Left forelimb (tissue), 1 donor: ENCODE measurements at regions not wholly inside any gene's neighbourhood (a gene's known extent, or its start where the extent isn't known, plus 50 kb on each side); places are given as distances from the start of the nearest gene placed in this dataset.

Source experiments
- DNase-seq: peaks from one replicate; pipeline ENCODE4 v3.0.0-alpha.2; 2018; ENCODE audit warnings: low spot score

DNA sequence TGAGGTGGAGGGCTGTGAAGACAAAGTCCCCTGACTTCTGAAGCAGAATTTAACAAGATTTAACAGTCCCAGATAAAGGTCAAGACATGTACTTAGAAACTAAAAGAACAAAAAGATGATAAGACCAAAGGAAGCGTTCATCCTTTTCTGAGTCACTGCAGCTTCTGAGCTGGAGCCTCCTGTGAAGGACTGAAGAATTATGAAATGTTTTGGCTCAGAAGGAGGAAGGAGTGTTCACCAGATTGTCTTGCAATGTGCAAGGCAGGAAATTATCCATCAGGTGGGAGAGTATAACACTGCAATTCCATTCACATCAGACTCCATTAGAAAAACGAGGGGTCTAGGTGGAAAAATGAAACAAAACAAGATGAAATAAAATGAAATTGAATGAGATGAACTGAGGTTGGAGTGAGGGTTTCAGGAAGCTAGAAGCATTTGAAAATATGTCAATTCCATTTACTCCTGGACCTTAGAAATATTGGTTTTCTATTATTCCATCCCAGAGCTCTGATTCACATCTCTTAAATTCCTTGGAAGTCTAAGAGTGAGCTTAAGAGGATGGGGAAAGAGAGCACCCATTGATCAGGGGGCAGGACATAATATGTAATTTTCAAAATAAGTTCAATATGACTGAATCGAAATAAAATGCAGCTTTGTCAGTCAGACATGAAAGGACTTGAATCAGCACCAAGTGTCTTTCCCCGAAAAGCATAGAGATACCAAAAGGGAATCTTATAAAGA is 186.1 kb upstream of the LNX1 start:
- DNase-seq: no peak

DNA sequence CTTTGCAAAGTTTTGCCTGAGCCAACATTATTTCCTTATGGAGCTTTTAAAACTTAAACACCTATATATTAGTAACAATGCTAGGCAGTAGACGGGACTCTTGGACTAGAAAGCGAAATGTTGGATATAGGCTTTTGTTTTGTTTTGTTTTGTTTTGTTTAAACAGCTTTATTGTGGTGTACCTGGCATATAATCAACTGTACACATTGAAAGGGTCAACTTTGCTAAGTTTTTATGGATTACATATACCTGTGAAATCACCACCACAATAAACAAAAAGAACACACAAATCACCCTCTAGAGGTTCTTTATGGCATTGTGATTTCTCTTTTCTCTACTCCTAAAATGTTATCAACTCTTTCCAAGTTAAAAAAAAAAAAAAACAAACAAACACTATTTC is 184.9 kb upstream of the LNX1 start:
- no peak for DNase-seq

DNA sequence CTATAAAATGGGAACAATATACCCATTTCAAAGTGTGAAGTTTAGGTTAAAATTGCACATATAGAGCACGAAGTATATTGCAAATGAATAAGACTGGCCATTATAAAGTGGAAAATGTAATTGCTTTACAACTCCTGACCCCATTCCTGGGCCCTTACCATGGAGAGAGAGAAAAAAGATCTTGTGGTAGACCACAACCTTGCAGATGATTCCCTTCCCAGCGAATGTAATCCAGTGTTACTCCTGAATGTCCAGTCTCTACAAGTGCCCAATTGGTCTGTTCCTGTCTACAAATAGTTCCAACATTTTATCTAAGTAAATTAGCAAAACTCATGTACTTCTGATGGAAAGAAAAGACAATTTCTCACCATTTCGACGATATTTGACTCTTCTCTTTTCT is 184.1 kb upstream of the LNX1 start:
- DNase-seq: no peak

DNA sequence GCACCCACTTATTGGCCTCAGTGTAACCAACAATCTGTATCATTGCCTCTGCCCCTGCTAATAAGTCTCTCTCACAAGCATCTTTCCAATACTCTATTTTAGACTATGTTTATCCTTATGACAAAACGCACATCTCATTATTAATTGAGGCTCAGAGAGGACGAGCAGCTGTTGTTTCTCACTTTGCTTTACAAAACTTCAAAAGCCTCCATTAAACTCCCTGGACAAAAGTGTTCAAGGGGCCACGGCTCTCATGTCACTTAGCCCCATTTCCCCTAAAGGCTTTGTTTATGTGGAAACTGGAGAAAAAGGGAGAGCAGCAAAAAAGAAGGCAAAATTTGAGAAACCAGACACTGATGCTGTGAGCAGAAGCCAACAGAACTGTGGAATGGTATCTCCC is 180.0 kb upstream of the LNX1 start:
- no peak for DNase-seq

DNA sequence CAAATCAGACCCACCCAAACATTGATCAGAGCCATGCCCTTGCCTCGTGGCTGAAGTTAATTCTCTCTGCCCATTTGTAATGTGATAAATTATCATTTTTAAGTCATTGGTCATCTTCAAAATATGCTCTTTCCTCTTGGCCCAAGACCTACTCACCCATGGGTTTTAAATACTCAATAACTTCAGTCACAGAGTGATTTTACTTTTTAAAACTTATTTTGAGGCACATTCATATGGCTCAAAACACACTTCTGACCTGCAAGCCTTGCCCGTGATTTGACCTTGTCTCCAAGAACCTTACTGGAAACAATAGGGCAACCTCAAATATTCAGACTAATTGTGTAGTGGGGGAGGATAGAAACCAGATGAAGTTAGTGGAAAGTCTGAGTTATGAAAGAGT is 176.2 kb upstream of the LNX1 start:
- DNase-seq: no peak

DNA sequence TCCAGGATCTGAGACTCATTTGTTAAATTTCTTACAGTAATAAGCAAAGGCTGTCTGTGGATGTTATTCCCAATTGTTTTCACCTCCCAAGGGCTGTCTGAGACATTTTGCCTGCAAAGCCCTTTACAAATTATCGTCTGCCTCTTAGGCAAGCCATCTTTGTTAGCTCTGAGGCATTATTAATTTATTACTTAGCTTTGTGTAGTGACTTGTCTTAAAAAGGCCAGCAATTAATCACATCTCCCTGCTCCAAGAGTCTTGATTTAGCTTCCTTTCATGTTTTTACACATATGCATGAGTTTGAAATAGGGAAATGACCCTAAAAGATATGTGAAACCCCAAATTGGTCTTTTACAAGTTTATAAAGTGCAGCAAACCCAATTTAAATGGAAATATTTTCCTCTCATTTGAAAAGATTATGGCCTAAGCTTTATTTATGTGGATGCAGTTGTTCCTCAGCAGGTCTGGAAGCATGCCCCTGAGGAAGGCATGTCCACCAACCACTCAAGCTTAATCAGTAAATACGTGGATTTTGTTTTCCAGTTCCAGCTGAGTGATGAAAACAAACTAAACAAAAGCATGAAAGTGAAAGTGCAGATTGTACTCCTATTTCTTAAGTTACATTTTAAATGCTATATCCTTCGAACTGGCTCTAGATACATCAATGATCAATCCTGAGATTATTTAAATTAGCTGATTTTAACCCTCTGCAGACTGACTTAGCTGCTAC is 173.6 kb upstream of the LNX1 start:
- no peak for DNase-seq

DNA sequence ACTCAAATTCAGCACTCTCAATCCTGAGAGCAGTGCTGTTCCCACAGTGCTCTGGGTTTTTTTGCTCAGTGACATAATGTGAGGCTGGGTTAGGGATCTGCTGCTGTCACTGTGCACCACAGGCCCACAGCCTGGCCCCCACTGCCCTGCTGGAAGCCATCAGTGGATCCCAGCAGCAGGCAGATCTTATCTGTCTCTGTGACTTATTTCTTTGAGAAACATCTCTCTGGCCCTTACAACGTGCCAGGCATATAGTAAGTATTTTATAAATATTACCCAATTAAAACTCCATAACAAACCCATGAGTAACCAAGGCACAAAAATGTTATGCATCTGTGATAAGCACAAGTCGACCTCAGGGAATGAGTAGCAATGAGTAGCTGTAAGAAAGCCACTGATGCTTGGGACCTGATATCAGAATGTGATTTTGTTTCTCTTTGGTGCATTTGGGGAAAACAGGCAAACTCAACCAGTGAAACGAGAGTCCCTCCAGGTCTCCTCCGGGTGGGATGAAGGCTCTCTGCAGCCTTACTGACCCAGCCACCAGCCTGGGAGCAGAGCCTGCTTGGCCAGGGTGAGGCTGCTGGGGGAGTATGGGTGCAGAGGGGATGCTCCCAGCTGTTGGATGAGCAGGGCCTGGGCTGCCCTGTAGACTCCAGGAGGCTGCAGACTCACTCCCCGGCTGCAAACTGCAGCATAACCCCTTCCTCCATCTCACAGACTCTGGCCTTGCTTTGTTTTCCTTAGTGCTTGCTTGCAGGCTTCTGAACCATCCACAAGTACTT is 172.7 kb upstream of the LNX1 start:
- DNase-seq: no peak

DNA sequence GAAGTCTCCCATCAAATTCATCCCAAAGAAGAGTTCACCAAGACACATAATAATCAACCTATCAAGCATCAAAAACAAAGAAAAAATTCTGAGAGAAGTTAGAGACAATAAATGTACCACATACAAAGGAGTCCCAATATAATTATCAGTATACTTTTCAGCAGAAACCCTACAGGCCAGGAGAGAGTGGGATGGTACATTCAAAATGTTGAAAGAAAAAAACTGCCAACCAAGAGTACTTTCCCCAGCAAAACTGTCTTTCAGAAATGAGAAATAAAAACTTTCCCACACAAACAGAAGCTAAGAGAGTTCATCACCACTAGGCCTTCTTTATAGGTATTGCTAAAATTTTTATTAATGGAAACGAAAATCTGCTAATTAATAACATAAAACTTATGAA is 164.4 kb upstream of the LNX1 start:
- no peak for DNase-seq

DNA sequence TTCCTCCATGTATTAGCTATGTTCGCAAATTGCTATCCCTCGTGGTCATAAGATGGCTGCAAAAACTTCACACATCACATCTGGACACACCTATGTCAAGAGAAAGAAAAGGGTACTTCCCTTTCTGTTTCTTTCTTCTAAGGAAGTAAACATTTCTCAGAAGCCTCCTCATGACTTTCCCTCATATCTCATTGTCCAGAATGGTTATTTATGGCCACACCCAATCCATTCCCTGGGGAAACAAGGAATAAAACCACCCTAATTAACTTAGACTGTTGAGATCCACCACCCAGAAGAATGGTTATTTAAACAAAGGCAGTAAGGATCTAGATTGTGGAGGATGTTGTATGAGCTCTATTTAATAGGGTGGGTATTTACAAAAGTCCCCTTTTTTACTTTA is 160.8 kb upstream of the LNX1 start:
- DNase-seq: no peak

DNA sequence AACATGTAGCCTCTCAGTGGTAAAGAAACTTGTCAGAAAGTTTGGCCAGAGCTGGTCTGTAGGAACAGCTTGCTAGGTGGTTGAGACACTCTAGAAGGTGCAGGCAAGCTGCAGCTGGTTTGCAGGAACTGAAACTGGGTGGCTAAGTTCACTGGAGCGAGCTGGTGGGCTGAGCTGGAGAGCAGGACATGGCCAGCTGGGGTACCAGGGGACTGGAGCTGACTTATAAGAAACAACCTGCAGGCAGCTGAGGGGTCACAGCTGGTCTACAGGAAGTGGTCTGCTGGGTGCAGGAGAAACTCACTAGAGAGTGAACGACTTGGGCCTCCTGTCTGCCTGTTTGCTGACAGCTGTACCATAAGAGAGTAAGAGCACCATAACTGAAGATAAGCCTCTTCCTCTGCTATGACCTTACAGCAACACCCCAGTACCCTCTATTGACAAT is 157.1 kb upstream of the LNX1 start:
- no peak for DNase-seq

DNA sequence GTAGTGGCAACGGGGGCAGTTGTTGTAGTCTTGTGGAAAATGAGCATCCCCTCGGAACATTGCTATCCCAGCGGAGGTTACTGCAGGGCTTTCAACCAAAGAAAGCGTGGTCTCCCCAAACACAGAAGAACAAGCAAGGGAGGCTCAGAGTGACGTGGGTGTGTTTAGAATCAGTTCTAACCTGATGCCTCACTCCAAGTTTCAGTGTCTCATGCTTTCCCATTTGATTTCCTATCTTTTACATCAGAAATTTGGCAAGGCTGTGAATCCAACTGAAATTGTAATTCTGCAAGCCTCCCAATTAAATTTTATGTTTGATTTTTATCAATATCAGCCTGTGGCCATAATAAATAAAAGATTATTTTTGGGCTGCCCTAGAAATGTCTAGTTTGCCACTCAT is 156.1 kb upstream of the LNX1 start:
- DNase-seq: no peak

DNA sequence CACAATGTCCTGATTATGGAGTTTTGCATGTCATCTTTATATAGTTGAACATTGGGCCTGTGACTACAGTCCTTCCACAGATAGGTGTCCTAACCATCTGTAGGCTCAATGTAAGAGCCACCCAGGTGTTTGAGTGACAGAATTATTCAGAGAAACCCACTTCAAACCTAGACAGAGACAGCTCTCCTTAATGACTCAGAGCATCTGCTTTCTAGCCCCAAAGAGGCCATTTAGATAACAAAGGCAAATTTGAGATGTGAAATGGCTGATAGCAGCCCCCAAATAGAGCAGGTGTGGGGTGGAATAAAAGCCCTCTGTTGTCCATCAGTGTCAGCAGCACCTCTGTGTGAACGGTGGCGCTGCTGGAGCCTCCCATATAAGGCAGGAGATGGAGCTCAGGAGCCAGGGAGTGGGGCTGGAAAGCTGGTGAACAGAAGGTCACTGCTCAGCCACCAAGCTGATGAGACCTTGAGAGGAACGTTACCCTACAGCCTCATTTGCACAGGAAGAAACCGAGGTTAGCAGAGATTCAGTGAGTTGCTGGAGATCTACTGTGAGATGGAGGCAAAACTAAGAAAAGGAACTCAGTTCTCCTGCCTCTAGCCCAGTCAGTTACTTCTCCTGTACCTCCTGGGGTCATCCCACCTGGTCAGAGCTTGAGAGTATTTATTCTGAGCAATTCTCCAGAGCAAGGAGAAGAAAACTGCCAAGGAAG is 153.3 kb upstream of the LNX1 start:
- no peak for DNase-seq

DNA sequence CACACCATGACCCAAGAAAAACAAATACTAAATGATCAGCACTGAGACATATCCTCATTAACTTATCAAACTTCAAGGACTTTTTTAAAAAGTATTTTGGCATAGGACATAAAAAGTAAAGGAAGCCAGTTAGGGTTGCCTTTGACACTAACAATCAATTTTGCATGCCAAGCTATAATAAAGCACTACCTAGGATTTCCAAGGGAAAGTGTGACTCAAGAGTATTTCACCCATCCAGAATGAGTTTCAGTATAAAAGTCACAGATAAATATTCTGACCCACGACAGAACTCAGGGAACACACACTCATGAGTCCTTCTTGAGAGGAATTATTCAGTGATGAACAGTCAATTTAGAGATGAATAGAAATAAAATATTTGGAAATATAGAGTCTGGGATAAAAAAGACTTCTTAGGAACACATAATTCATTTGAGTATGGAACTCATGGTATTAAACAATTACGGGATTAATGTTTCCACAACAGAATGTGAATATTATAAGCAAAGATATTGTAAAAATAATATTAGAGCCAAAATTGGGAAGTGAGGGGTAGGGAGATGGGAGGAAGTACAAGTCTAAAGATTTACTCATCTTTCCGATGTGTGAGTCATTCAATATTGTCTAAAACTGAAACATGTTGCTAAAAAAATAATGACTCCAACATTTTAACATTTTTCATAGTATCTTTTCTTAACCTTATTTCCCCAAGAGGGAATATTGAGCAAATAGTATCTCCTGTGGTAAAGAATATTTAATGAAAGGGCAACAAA is 143.5 kb upstream of the LNX1 start:
- no peak for DNase-seq

DNA sequence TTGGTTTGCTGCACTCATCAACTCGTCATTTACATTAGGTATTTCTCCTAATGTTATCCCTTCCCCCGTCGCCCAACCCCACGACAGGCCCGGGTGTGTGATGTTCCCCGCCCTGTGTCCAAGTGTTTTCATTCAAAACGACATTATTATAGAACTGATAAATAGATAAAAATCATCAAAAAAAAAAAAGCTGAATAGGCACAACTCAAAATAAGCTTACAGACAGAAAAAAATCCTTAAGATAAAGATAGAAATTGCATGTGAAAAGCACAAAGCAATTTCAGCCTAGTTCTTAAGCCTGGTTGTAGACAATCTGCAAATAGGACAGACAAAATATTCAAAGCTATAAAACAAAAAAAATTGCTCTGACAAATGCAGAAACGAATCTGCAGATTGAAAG is 142.9 kb upstream of the LNX1 start:
- no peak for DNase-seq

DNA sequence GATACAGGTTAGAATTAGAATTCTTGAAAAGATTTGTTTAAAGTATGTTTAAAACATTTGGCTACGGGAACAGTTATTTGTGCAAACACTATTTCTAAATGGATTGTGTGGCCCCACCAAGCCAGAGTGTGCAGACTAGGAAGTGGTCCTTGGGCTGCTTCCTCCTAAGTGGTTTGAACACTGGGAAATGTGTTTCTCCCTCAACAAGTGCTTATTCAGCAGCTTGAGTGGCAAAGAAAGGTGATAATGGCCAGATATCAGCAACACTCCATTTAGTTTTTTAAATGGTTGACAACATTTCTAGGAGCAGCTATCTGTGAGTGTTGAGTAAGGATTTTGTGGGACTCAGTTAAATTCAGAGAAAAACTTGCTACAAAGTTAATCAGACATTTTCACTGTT is 141.4 kb upstream of the LNX1 start:
- DNase-seq: no peak

DNA sequence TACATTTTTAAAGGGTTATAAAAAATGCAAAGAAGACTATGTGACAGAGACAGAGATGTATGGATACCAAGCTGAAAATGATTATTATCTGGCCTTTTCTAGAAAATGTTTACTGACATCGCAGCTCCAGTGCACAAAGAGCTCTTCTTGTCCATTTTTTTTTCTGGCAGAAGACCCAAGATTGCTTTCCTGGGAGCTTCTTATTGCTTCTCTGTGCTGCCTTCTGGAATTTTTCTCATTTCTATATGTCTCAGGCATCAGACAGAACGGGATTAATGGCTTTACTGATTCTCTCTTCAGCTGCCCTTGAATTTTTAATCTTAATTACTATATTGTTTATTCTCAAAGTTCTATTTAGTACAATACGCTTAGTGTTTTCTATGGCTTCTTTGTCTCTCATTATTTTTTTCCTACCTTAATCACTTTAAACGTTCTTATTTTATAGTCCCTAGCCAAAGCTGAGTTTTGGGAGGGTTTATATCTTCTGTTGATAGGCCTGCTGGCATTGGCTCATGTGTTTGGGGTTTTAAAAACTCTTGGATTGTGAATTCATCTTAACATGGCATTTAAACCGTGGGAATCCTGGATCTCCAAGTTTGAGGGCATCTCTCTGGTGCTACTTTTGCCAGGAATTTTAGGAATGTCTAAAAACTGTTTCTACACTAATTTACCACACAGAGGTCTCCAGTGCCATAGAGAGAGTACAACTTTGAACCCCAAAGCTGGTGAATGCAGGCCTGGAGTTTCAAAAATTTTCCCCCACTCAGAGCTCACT is 138.9 kb upstream of the LNX1 start:
- no peak for DNase-seq

DNA sequence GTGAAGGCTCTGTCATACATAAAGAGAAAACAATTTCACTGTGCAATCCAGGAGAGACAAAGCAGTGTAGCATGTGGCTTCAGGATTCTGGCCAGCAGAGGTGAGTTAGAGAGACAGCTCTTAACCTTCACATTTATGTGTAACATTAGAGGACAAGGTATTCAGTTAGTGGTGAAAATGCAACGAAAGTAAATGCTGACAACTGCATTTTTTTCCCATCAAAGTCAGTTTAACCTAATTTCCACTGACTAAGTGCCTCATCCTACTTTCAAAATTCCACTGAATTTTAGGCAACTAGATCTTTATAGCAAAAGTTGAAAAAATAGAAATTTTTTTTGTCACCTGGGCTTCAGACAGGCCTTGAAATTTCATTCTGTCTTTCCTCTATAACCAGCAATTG is 130.8 kb upstream of the LNX1 start:
- no peak for DNase-seq

DNA sequence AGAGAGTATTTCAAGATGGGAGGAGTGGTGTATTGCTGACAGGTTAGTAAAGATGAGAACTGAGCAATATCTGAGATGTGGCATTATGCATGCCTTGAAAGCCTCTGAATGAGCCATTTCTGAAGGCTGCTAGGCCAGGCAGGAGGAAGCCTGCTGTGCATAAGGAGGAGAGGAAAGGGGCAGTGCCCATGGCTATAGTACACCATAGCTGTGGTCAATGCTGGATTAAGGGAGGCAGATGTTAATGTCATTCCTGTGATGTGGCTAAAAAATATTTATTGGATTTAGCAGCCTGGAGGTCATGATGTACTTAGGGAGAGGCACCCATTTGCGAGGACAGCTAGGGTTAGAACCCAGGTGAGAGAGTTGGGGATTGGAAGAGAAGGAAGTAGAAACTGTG is 130.0 kb upstream of the LNX1 start:
- DNase-seq: no peak

DNA sequence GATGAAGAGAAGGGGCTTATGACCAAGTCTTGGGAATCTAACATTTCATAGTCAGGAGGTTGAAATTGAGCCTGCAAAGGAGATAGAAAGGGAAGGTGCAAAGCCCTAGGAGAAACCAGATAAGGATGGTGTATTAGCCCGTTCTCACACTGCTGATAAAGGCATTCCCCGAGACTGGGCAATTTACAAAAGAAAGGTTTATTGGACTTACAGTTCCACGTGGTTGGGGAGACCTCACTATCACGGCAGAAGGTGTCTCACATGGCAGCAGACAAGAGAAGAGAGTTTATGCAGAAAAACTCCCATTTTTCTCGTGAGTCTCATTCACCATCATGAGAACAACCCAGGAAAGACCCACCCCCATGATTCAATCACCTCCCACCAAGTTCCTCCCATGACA is 129.5 kb upstream of the LNX1 start:
- DNase-seq: no peak

DNA sequence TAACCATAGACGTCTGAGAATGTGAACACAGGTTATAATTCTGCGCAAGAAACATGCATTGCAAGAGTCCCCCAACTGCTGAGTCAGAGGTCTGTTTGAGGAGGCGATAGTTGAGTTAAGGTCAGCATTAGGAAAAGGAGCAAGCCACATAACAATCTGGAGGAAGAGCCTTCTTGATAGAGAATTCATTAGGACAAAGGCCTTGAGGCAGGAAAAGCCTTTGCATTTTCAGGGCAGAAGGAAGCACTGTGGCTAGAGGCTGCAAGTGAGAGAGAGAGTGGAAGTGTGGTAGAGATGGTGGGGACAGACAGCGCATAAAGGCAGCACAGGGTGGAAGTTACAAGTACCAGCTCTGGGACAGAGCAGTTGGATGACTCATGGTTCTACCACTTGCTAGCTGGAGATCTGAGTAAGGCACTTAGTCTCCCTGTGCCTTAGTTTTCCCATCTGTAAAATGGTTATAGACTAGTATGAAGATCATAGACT is 125.8 kb upstream of the LNX1 start:
- no peak for DNase-seq
